Epithelial cell of esophagus (primary cell): ENCODE measurements at regions not wholly inside any gene's neighbourhood (a gene's known extent, or its start where the extent isn't known, plus 50 kb on each side); places are given as distances from the start of the nearest gene placed in this dataset.

ENCODE experiments used
- DNase-seq: peaks from one replicate; pipeline ENCODE4 v3.0.0; 2010; ENCODE audit warnings: low read depth
- H3K4me3 ChIP-seq: 2 replicates; pipeline ENCODE4 v1.5.1; 2011; ENCODE audit warnings: mild to moderate bottlenecking, low read length, control low read depth
- CTCF ChIP-seq: IDR thresholded peaks from 2 replicates; pipeline ENCODE4 v1.5.1; 2011; ENCODE audit warnings: low read depth, mild to moderate bottlenecking, low read length, control low read depth, inconsistent platforms; ENCODE audit not compliant: insufficient read depth; ENCODE audit errors: missing control alignments

GRCh38 chr20:23279836-23280235, 70.8 kb upstream of the NXT1 start:
- H3K4me3 ChIP-seq, result no peak overlapping the region
- no peak for TF ChIP-seq CTCF
- DNase-seq, result no peak

GRCh38 chr20:23278172-23278571, 72.4 kb upstream of the NXT1 start:
- no peak for TF ChIP-seq CTCF
- no peak overlapping the region for H3K4me3 ChIP-seq
- no peak for DNase-seq

- TF ChIP-seq CTCF, result no peak
- no peak for DNase-seq
- no peak overlapping the region for H3K4me3 ChIP-seq
These were observed 73.3 kb upstream of the NXT1 start for GRCh38 chr20:23277316-23277715.

- no peak for TF ChIP-seq CTCF
- H3K4me3 ChIP-seq, result no peak overlapping the region
- no peak for DNase-seq
These were observed 76.8 kb upstream of the NXT1 start for GRCh38 chr20:23273776-23274175.

- no peak overlapping the region for H3K4me3 ChIP-seq
- no peak for DNase-seq
- TF ChIP-seq CTCF, result no peak
These were observed 78.2 kb upstream of the NXT1 start for GRCh38 chr20:23272176-23273029.

- DNase-seq, result peak; percentile 32
- no peak for TF ChIP-seq CTCF
These were observed 80.1 kb upstream of the NXT1 start for GRCh38 chr20:23270382-23270911.

GRCh38 chr20:23269954-23270353, 80.6 kb upstream of the NXT1 start:
- no peak for TF ChIP-seq CTCF
- no peak overlapping the region for H3K4me3 ChIP-seq
- no peak for DNase-seq

More at GRCh38 chr20:23270382-23270911, 80.1 kb upstream of the NXT1 start:
- no peak overlapping the region for H3K4me3 ChIP-seq
